ENCODE measurements at regions not wholly inside any gene's neighbourhood (a gene's known extent, or its start where the extent isn't known, plus 50 kb on each side); places are given as distances from the start of the nearest gene placed in this dataset.
A peak's percentile ranks its signal among the peaks of the same experiment; 100 is the strongest.

GRCh38 chr1:81498471-81499462, 302.0 kb upstream of the ADGRL2 start:
- no peak for DNase-seq
- no peaks in the 10 kb centered on the region for H3K4me1 ChIP-seq
- H3K27ac ChIP-seq, result no peak overlapping the region
- no peaks in the 10 kb centered on the region for H3K27me3 ChIP-seq
- H3K36me3 ChIP-seq, result no peaks in the 10 kb centered on the region
- H3K4me3 ChIP-seq, result no peak overlapping the region
- no peaks in the 10 kb centered on the region for H3K9me3 ChIP-seq (replicated peaks)

- Histone ChIP-seq H3K36me3 (no peaks in the 10 kb centered on the region), H3K27me3 (no peaks in the 10 kb centered on the region), H3K4me1 (no peaks in the 10 kb centered on the region), H3K9me3 (replicated peaks) (no peaks in the 10 kb centered on the region), H3K4me3 (no peak overlapping the region), H3K27ac (no peak overlapping the region)
- DNase-seq, result no peak
Measured at GRCh38 chr1:81496349-81496748, 304.4 kb upstream of the ADGRL2 start.

GRCh38 chr1:81493102-81493869, 307.4 kb upstream of the ADGRL2 start:
- H3K36me3 ChIP-seq, result no peaks in the 10 kb centered on the region
- 0 out of 2 replicates have a peak, but pooled peaks cover 2% of the 10 kb centered on the region for H3K9me3 ChIP-seq (replicated peaks)
- DNase-seq, result no peak
- no peaks in the 10 kb centered on the region for H3K27me3 ChIP-seq
- H3K27ac ChIP-seq, result no peak overlapping the region
- no peak overlapping the region for H3K4me3 ChIP-seq
- no peaks in the 10 kb centered on the region for H3K4me1 ChIP-seq

- Histone ChIP-seq H3K36me3 (no peaks in the 10 kb centered on the region), H3K9me3 (replicated peaks) (0 out of 2 replicates have a peak, but pooled peaks cover 2% of the 10 kb centered on the region), H3K27ac (no peak overlapping the region), H3K27me3 (no peaks in the 10 kb centered on the region), H3K4me3 (no peak overlapping the region), H3K4me1 (no peaks in the 10 kb centered on the region)
- no peak for DNase-seq
Measured at GRCh38 chr1:81492628-81493027, 308.1 kb upstream of the ADGRL2 start.

- Histone ChIP-seq H3K4me1 (no peaks in the 10 kb centered on the region), H3K27ac (no peak overlapping the region), H3K9me3 (replicated peaks) (0 out of 2 replicates have a peak, but pooled peaks cover 2% of the 10 kb centered on the region), H3K36me3 (no peaks in the 10 kb centered on the region), H3K4me3 (no peak overlapping the region), H3K27me3 (no peaks in the 10 kb centered on the region)
- no peak for DNase-seq
Measured at GRCh38 chr1:81490614-81491013, 310.1 kb upstream of the ADGRL2 start.

- H3K27me3 ChIP-seq, result no peaks in the 10 kb centered on the region
- no peaks in the 10 kb centered on the region for H3K4me1 ChIP-seq
- H3K9me3 ChIP-seq (replicated peaks), result 0 out of 2 replicates have a peak, but pooled peaks cover 2% of the 10 kb centered on the region
- no peaks in the 10 kb centered on the region for H3K36me3 ChIP-seq
- H3K4me3 ChIP-seq, result no peak overlapping the region
- DNase-seq, result no peak
- no peak overlapping the region for H3K27ac ChIP-seq
Measured at GRCh38 chr1:81489372-81489934, 311.3 kb upstream of the ADGRL2 start.

- H3K4me1 ChIP-seq, result no peaks in the 10 kb centered on the region
- H3K4me3 ChIP-seq, result no peak overlapping the region
- H3K27me3 ChIP-seq, result no peaks in the 10 kb centered on the region
- no peak for DNase-seq
- no peaks in the 10 kb centered on the region for H3K36me3 ChIP-seq
- H3K9me3 ChIP-seq (replicated peaks), result no peaks in the 10 kb centered on the region
- no peak overlapping the region for H3K27ac ChIP-seq
Measured at GRCh38 chr1:81484284-81484683, 316.4 kb upstream of the ADGRL2 start.

GRCh38 chr1:81478219-81478618, 322.5 kb upstream of the ADGRL2 start:
- Histone ChIP-seq H3K27me3 (no peaks in the 10 kb centered on the region), H3K4me1 (0 out of 2 replicates have a peak, but pooled peaks cover 6% of the 10 kb centered on the region), H3K36me3 (no peaks in the 10 kb centered on the region), H3K4me3 (peak overlapping the region; percentile 36), H3K9me3 (replicated peaks) (no peaks in the 10 kb centered on the region), H3K27ac (0 out of 2 replicates have a peak overlapping the region, but pooled peaks have one; percentile 1)
- peak in 1 of 2 experiments; percentile 34 for DNase-seq

- H3K27me3 ChIP-seq, result no peaks in the 10 kb centered on the region
- peak overlapping the region; percentile 36 for H3K4me3 ChIP-seq
- no peaks in the 10 kb centered on the region for H3K9me3 ChIP-seq (replicated peaks)
- H3K36me3 ChIP-seq, result no peaks in the 10 kb centered on the region
- 0 out of 2 replicates have a peak, but pooled peaks cover 6% of the 10 kb centered on the region for H3K4me1 ChIP-seq
- peak; percentile 40 to 62 for DNase-seq
- peak overlapping the region; percentile 1; the same call in 1 of the 2 replicates for H3K27ac ChIP-seq
Measured at GRCh38 chr1:81477710-81478109, 323.0 kb upstream of the ADGRL2 start.

- no peaks in the 10 kb centered on the region for H3K27me3 ChIP-seq
- H3K4me1 ChIP-seq, result peaks cover 7% of the 10 kb centered on the region; the same call in 1 of the 2 replicates
- H3K27ac ChIP-seq, result no peak overlapping the region
- H3K9me3 ChIP-seq (replicated peaks), result no peaks in the 10 kb centered on the region
- H3K36me3 ChIP-seq, result no peaks in the 10 kb centered on the region
- DNase-seq, result no peak
- H3K4me3 ChIP-seq, result no peak overlapping the region
Measured at GRCh38 chr1:81472387-81472786, 328.3 kb upstream of the ADGRL2 start.

- Histone ChIP-seq H3K4me3 (no peak overlapping the region), H3K4me1 (peaks cover 16% of the 10 kb centered on the region), H3K36me3 (no peaks in the 10 kb centered on the region), H3K9me3 (replicated peaks) (no peaks in the 10 kb centered on the region), H3K27me3 (no peaks in the 10 kb centered on the region), H3K27ac (no peak overlapping the region)
- no peak for DNase-seq
Measured at GRCh38 chr1:81471255-81471654, 329.5 kb upstream of the ADGRL2 start.

- Histone ChIP-seq H3K27me3 (no peaks in the 10 kb centered on the region), H3K9me3 (replicated peaks) (no peaks in the 10 kb centered on the region), H3K27ac (no peak overlapping the region), H3K4me3 (no peak overlapping the region), H3K4me1 (peaks cover 16% of the 10 kb centered on the region), H3K36me3 (no peaks in the 10 kb centered on the region)
- DNase-seq, result no peak
Measured at GRCh38 chr1:81470275-81470674, 330.5 kb upstream of the ADGRL2 start.

- Histone ChIP-seq H3K27ac (peak overlapping the region; percentile 89), H3K27me3 (no peaks in the 10 kb centered on the region), H3K9me3 (replicated peaks) (no peaks in the 10 kb centered on the region), H3K4me3 (peak overlapping the region; percentile 33), H3K4me1 (peaks cover 16% of the 10 kb centered on the region), H3K36me3 (no peaks in the 10 kb centered on the region)
- DNase-seq, result peak; percentile 51 to 85
Measured at GRCh38 chr1:81467383-81467782, 333.4 kb upstream of the ADGRL2 start.

- Histone ChIP-seq H3K9me3 (replicated peaks) (no peaks in the 10 kb centered on the region), H3K4me1 (peaks cover 16% of the 10 kb centered on the region), H3K27ac (peak overlapping the region; percentile 89), H3K27me3 (no peaks in the 10 kb centered on the region), H3K4me3 (peak overlapping the region; percentile 33), H3K36me3 (no peaks in the 10 kb centered on the region)
- DNase-seq, result peak in 1 of 2 experiments; percentile 55
Measured at GRCh38 chr1:81466961-81467360, 333.8 kb upstream of the ADGRL2 start.
